SK-N-SH (cell line): ENCODE measurements at regions not wholly inside any gene's neighbourhood (a gene's known extent, or its start where the extent isn't known, plus 50 kb on each side); places are given as distances from the start of the nearest gene placed in this dataset.

ENCODE experiments used
- CTCF ChIP-seq: fragments of 200-600 bp; sonication (generic); IDR thresholded peaks from 2 replicates; pipeline ENCODE4 v1.6.1; 2017; ENCODE audit warnings: antibody characterized with exemption, mild to moderate bottlenecking, moderate library complexity
- EZH2phosphoT487 ChIP-seq: fragments of 200-600 bp; sonication (generic); IDR thresholded peaks from 2 replicates; pipeline ENCODE4 v1.6.1; 2017; ENCODE audit warnings: low read depth, mixed run types, mild to moderate bottlenecking, antibody characterized with exemption, moderate library complexity, borderline replicate concordance
- FOSL2 ChIP-seq: IDR thresholded peaks from 2 replicates; pipeline ENCODE4 v1.4.0; 2012; ENCODE audit warnings: low read depth, mild to moderate bottlenecking, moderate library complexity, borderline replicate concordance
- FOXM1 ChIP-seq: IDR thresholded peaks from 2 replicates; pipeline ENCODE4 v1.4.0; 2012; ENCODE audit warnings: low read depth, mild to moderate bottlenecking
- MXI1 ChIP-seq: IDR thresholded peaks from 2 replicates; pipeline ENCODE4 v1.6.1; 2012; ENCODE audit warnings: mild to moderate bottlenecking, low read depth, low read length, improper control_type of control experiment
- NRF1 ChIP-seq: IDR thresholded peaks from 2 replicates; pipeline ENCODE4 v1.6.1; 2012; ENCODE audit warnings: low read depth, mild to moderate bottlenecking, low read length
- POLR2AphosphoS5 ChIP-seq: IDR thresholded peaks from 2 replicates; pipeline ENCODE4 v1.6.1; 2012; ENCODE audit warnings: low read depth, low read length
- REST ChIP-seq: IDR thresholded peaks from 2 replicates; pipeline ENCODE4 v1.6.1; 2012; ENCODE audit warnings: mild to moderate bottlenecking, low read depth, low read length, moderate library complexity
- TAF1 ChIP-seq: IDR thresholded peaks from 2 replicates; pipeline ENCODE4 v1.6.1; 2012; ENCODE audit warnings: low read depth, mild to moderate bottlenecking, low read length, moderate library complexity, borderline replicate concordance
- TF ChIP-seq, protein P1 (sequence below): IDR thresholded peaks from 2 replicates; pipeline ENCODE4 v1.4.0; 2012; ENCODE audit warnings: low read depth, borderline replicate concordance

GRCh38 chr14:27236601-27237000 lies 638.8 kb upstream of the NOVA1 start:
- no peak for TF ChIP-seq CTCF
- TF ChIP-seq TAF1, result no peak
- TF ChIP-seq FOXM1, result no peak
- TF ChIP-seq NRF1, result no peak
- TF ChIP-seq MXI1, result no peak
- TF ChIP-seq, protein P1, sequence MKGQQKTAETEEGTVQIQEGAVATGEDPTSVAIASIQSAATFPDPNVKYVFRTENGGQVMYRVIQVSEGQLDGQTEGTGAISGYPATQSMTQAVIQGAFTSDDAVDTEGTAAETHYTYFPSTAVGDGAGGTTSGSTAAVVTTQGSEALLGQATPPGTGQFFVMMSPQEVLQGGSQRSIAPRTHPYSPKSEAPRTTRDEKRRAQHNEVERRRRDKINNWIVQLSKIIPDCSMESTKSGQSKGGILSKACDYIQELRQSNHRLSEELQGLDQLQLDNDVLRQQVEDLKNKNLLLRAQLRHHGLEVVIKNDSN, result no peak
- no peak for TF ChIP-seq FOSL2
- no peak for TF ChIP-seq EZH2phosphoT487
- no peak for TF ChIP-seq REST
- TF ChIP-seq POLR2AphosphoS5, result no peak
